Calu3 (cell line): ENCODE measurements at regions not wholly inside any gene's neighbourhood (a gene's known extent, or its start where the extent isn't known, plus 50 kb on each side); places are given as distances from the start of the nearest gene placed in this dataset.
A peak's percentile ranks its signal among the peaks of the same experiment; 100 is the strongest.

Experiments
- BruUV-seq: library from RNA; stranded (reverse); fragments of 400-500 nt; replicated peaks from 2 replicates; lab custom pipeline; 2021; lab: Mats Ljungman, UMichigan
- CTCF ChIA-PET: fragments of 300-600 bp; sonication (Branson Sonifier 250); formaldehyde crosslinking; loops from one replicate; lab custom pipeline; 2022; ENCODE audit warnings: antibody characterized with exemption; lab: Charles Lee
- DNase-seq: peaks from one replicate; pipeline ENCODE4 v3.0.0; 2022
- H3K27ac Mint-ChIP-seq: one replicate; pipeline ENCODE4 v1.8.0; 2022; ENCODE audit warnings: mixed read lengths; ENCODE audit not compliant: unreplicated experiment
- H3K27me3 Mint-ChIP-seq: one replicate; pipeline ENCODE4 v1.8.0; 2022; ENCODE audit warnings: mixed read lengths; ENCODE audit not compliant: unreplicated experiment
- H3K36me3 Mint-ChIP-seq: one replicate; pipeline ENCODE4 v1.8.0; 2022; ENCODE audit warnings: mild to moderate bottlenecking, moderate library complexity, mixed read lengths; ENCODE audit not compliant: insufficient read depth, unreplicated experiment
- H3K4me1 Mint-ChIP-seq: one replicate; pipeline ENCODE4 v1.8.0; 2022; ENCODE audit warnings: mild to moderate bottlenecking, low read depth, mixed read lengths; ENCODE audit not compliant: unreplicated experiment
- H3K4me3 Mint-ChIP-seq: one replicate; pipeline ENCODE4 v1.8.0; 2022; ENCODE audit warnings: mild to moderate bottlenecking, low read depth, moderate library complexity, mixed read lengths; ENCODE audit not compliant: unreplicated experiment
- H3K9me3 Mint-ChIP-seq: one replicate; pipeline ENCODE4 v1.8.0; 2022; ENCODE audit warnings: low read depth, mixed read lengths; ENCODE audit not compliant: unreplicated experiment
- intact Hi-C: fragments of 100-400 bp; cut with micrococcal nuclease; formaldehyde crosslinking; loops from one replicate; pipeline ENCODE4 v1.10.0; 2022; ENCODE audit not compliant: unreplicated experiment
- TF ChIP-seq, protein P1 (sequence below): fragments of 200-600 bp; IDR thresholded peaks from one replicate; pipeline ENCODE4 v1.8.0; 2022; ENCODE audit warnings: antibody characterized with exemption; ENCODE audit not compliant: unreplicated experiment

DNA sequence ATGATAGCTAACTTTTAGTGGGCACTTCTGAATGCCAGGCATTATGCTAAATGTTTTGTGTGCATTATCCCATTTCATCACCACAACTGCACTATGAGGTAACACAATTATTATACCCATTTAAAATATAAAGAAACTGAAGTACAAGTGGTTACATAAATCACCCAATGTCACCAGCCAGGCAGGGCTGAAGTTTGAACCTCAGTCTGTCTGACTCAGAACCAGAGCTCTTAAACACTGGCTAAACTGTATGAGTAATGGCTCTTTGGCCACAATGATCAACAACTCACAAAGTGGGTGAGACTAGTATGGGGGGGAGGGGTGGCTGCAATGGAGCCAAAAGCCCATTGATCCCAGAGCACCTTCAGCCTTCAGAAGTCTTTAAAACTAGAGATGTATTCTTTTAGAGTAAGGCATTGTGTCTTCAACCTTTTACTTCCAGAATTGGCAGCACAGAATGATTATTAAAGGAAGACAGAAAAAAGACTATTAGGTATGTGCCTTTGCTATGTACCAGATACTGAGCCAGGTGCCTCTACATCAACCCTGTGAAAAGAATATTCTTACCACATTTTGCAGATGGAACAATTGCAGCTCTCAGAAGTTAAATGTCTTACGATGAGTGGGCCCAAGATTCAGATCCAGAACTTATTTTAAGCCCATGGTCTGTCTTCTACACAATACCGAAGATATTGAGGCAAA, 166.9 kb downstream of the UACA start:
- Mint-ChIP-seq H3K4me1 (peaks cover 20% of the 10 kb centered on the region), H3K36me3 (no peaks in the 10 kb centered on the region), H3K27me3 (no peaks in the 10 kb centered on the region), H3K27ac (no peak overlapping the region), H3K9me3 (peaks cover 14% of the 10 kb centered on the region), H3K4me3 (no peak overlapping the region)
- intact Hi-C loops, result no loop called here
- peak; percentile 77 for DNase-seq
- CTCF ChIA-PET, result interaction anchor here (0.6 to 1.6 kb wide), 9 partner anchors 11 to 963 kb away, joined by 3 to 5 read pairs (median 3); no protein-coding TSS in a partner anchor
- TF ChIP-seq, protein P1, sequence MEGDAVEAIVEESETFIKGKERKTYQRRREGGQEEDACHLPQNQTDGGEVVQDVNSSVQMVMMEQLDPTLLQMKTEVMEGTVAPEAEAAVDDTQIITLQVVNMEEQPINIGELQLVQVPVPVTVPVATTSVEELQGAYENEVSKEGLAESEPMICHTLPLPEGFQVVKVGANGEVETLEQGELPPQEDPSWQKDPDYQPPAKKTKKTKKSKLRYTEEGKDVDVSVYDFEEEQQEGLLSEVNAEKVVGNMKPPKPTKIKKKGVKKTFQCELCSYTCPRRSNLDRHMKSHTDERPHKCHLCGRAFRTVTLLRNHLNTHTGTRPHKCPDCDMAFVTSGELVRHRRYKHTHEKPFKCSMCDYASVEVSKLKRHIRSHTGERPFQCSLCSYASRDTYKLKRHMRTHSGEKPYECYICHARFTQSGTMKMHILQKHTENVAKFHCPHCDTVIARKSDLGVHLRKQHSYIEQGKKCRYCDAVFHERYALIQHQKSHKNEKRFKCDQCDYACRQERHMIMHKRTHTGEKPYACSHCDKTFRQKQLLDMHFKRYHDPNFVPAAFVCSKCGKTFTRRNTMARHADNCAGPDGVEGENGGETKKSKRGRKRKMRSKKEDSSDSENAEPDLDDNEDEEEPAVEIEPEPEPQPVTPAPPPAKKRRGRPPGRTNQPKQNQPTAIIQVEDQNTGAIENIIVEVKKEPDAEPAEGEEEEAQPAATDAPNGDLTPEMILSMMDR, result no peak
- no TSS peak for BruUV-seq

DNA sequence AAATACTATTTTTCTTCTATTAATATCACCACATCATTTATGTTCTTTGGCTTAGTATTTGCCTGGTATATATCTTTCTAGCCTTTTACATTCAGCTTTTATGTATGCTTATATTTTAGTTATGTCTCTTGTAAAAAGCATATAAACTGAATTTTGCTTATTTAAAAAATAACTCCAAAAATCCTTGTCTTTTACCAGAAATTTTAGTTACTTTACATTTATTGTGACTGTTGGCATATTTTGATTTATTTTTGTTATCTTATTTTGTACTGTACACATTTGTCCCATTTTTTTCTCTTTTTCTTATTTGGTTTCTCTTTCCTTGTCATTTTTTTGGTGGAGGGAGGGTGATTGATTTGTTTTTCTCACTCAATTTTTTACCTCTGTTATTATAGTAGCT, 169.6 kb downstream of the UACA start:
- DNase-seq, result no peak
- H3K9me3 Mint-ChIP-seq, result peaks cover 15% of the 10 kb centered on the region
- peaks cover 20% of the 10 kb centered on the region for H3K4me1 Mint-ChIP-seq
- H3K27me3 Mint-ChIP-seq, result no peaks in the 10 kb centered on the region
- CTCF ChIA-PET, result interaction anchor here (1.3 kb wide), 1 partner anchor 8 kb away, joined by 4 read pairs; no protein-coding TSS in a partner anchor
- H3K36me3 Mint-ChIP-seq, result no peaks in the 10 kb centered on the region
- TF ChIP-seq, protein P1, result no peak
- intact Hi-C loops, result no loop called here
- no peak overlapping the region for H3K4me3 Mint-ChIP-seq
- no peak overlapping the region for H3K27ac Mint-ChIP-seq
- no TSS peak for BruUV-seq

GRCh38 chr15:70589728-70590127, 173.6 kb downstream of the UACA start:
- TF ChIP-seq, protein P1, result no peak
- no peaks in the 10 kb centered on the region for H3K27me3 Mint-ChIP-seq
- no TSS peak for BruUV-seq
- intact Hi-C loops, result loop anchor here (10.0 kb wide), 1 partner anchor 155 kb away; no protein-coding TSS in a partner anchor
- no peaks in the 10 kb centered on the region for H3K36me3 Mint-ChIP-seq
- DNase-seq, result no peak
- H3K27ac Mint-ChIP-seq, result no peak overlapping the region
- H3K4me3 Mint-ChIP-seq, result no peak overlapping the region
- CTCF ChIA-PET, result no interaction called here
- peaks cover 2% of the 10 kb centered on the region for H3K4me1 Mint-ChIP-seq
- H3K9me3 Mint-ChIP-seq, result peaks cover 12% of the 10 kb centered on the region

DNA sequence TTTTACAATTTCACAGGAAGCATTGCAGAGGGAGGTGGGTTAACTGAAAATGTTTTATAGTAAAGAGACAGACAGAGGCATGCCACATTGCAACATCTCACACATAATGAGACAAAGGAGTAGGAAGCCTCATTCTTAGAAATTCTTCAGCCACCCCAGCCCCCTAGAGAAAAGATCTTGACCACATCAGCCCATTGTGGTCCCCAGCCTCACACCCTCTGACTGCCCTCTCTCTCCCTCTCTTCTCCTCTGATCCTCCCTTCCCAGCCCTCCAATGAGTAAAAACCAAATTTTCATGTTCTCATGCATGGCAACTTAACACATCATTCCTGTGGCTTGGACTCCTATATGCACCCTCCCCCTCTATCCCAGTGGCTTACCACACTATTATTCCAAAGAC, 174.1 kb downstream of the UACA start:
- no peaks in the 10 kb centered on the region for H3K36me3 Mint-ChIP-seq
- H3K4me3 Mint-ChIP-seq, result no peak overlapping the region
- no peak overlapping the region for H3K27ac Mint-ChIP-seq
- no peak for DNase-seq
- TF ChIP-seq, protein P1, result no peak
- peaks cover 7% of the 10 kb centered on the region for H3K4me1 Mint-ChIP-seq
- H3K27me3 Mint-ChIP-seq, result no peaks in the 10 kb centered on the region
- H3K9me3 Mint-ChIP-seq, result peaks cover 10% of the 10 kb centered on the region
- intact Hi-C loops, result loop anchor here (10.0 kb wide), 1 partner anchor 154 kb away; no protein-coding TSS in a partner anchor
- no TSS peak for BruUV-seq
- CTCF ChIA-PET, result no interaction called here
